HepG2 (cell line): ENCODE measurements at regions not wholly inside any gene's neighbourhood (a gene's known extent, or its start where the extent isn't known, plus 50 kb on each side); places are given as distances from the start of the nearest gene placed in this dataset.

Source experiments
- ATAC-seq: fragments of 200-7000 bp; cut with Tn5 transposase; 3 replicates; pipeline ENCODE4 v1.9.1; 2020; ENCODE audit warnings: mild to moderate bottlenecking, moderate library complexity
- BruUV-seq: library from RNA; stranded (reverse); fragments of 400-500 nt; replicated peaks from 2 replicates; lab custom pipeline; 2021; lab: Mats Ljungman, UMichigan
- CTCF ChIA-PET: fragments of 300-600 bp; formaldehyde crosslinking; extraction: SDS; loops from one replicate; lab custom pipeline; 2021; ENCODE audit warnings: low total read pairs, inconsistent platforms, low intra/inter-chr PET ratio; lab: Yijun Ruan, JAX
- POLR2A ChIA-PET: fragments of 350-600 bp; sonication (Branson Sonifier 250); formaldehyde crosslinking; loops from one replicate; lab custom pipeline; 2020; ENCODE audit warnings: antibody characterized with exemption, inconsistent platforms; lab: Yijun Ruan, JAX
- DNase-seq: peaks from one replicate; pipeline ENCODE4 v3.0.0-alpha.2; 2015; ENCODE audit warnings: low spot score
- FAIRE-seq: peaks from 3 replicates; lab custom pipeline; 2011; peaks lifted over from hg19 to GRCh38; lab: Jason Lieb, UNC
- H2AFZ ChIP-seq: one replicate; pipeline ENCODE4 v1.6.1; 2011; ENCODE audit warnings: low read length, inconsistent platforms
- H3K27ac ChIP-seq: fragments of 300-600 bp; 3 replicates; pipeline ENCODE4 v1.8.0; 2011; ENCODE audit warnings: mixed run types, mild to moderate bottlenecking, mixed read lengths, low read length, inconsistent platforms; ENCODE audit not compliant: insufficient read depth; ENCODE audit errors: extremely low read length
- H3K27me3 ChIP-seq, 2 experiments: fragments of 200-600 bp in 1 of 2; 2 replicates in 1 of 2; 3 replicates in 1 of 2; pipeline versions ENCODE4 v1.6.0 to v1.8.0; 2011; ENCODE audit warnings: low read length in 2 of 2, mild to moderate bottlenecking in 2 of 2, moderate library complexity in 2 of 2, inconsistent platforms in 1 of 2; ENCODE audit not compliant: insufficient read depth in 2 of 2, control insufficient read depth in 1 of 2
- H3K36me3 ChIP-seq, 2 experiments: fragments of 200-600 bp in 1 of 2; replicated peaks in 1 of 2; 2 replicates in 1 of 2; 3 replicates in 1 of 2; pipeline versions ENCODE4 v1.5.1 to v1.8.0; 2011; ENCODE audit warnings: low read length in 2 of 2, inconsistent platforms in 1 of 2; ENCODE audit not compliant: insufficient read depth in 2 of 2, control insufficient read depth in 1 of 2
- H3K4me1 ChIP-seq: 2 replicates; pipeline ENCODE4 v1.5.1; 2012; ENCODE audit warnings: low read length, inconsistent platforms; ENCODE audit not compliant: insufficient read depth
- H3K4me2 ChIP-seq: 2 replicates; pipeline ENCODE4 v1.6.0; 2011; ENCODE audit warnings: low read depth, low read length, inconsistent platforms
- H3K4me3 ChIP-seq, 3 experiments: fragments of 200-600 bp in 1 of 3; sonication (generic), shearing (Covaris generic) in 1 of 3; replicated peaks in 1 of 3; 2 replicates each; pipeline ENCODE4 v1.5.1; 2011 to 2016; ENCODE audit warnings: low read length in 3 of 3, inconsistent platforms in 2 of 3, low read depth in 2 of 3, mild to moderate bottlenecking in 2 of 3, control low read depth in 1 of 3, mixed read lengths in 1 of 3; ENCODE audit not compliant: insufficient read depth in 1 of 3
- H3K79me2 ChIP-seq: one replicate; pipeline ENCODE4 v1.6.1; 2011; ENCODE audit warnings: low read length, inconsistent platforms; ENCODE audit not compliant: insufficient read depth
- H3K9ac ChIP-seq: 2 replicates; pipeline ENCODE4 v1.6.0; 2011; ENCODE audit warnings: mild to moderate bottlenecking, low read depth, low read length, inconsistent platforms; ENCODE audit not compliant: insufficient read depth
- H3K9me3 ChIP-seq: 2 replicates; pipeline ENCODE4 v1.5.1; 2012; ENCODE audit warnings: mild to moderate bottlenecking, low read length
- H4K20me1 ChIP-seq: 2 replicates; pipeline ENCODE4 v1.6.0; 2011; ENCODE audit warnings: inconsistent platforms, mild to moderate bottlenecking, low read length, moderate library complexity; ENCODE audit not compliant: insufficient read depth
- FOXA3 ChIP-seq: IDR thresholded peaks from 2 replicates; pipeline ENCODE4 v1.6.1; 2016; ENCODE audit warnings: missing genetic modification reagents, missing compliant biosample characterization
- HDAC6 ChIP-seq: fragments of 200-600 bp; sonication (generic); IDR thresholded peaks from 2 replicates; pipeline ENCODE4 v1.7.0; 2017; ENCODE audit warnings: mild to moderate bottlenecking, antibody characterized with exemption, low read length, low read depth
- LRRFIP1 ChIP-seq: sonication (generic); formaldehyde crosslinking; conservative IDR thresholded peaks from 2 replicates; pipeline ENCODE4 v1.4.0; 2020; ENCODE audit warnings: missing genetic modification reagents
- MAF1 ChIP-seq: sonication (generic); formaldehyde crosslinking; IDR thresholded peaks from 2 replicates; pipeline ENCODE4 v1.5.0; 2020; ENCODE audit warnings: missing genetic modification reagents, borderline replicate concordance
- MED8 ChIP-seq: sonication (generic); formaldehyde crosslinking; IDR thresholded peaks from 2 replicates; pipeline ENCODE4 v1.8.1; 2023; ENCODE audit warnings: mild to moderate bottlenecking, missing genetic modification reagents; ENCODE audit not compliant: insufficient replicate concordance
- MLLT10 ChIP-seq: sonication (generic); formaldehyde crosslinking; IDR thresholded peaks from 2 replicates; pipeline ENCODE4 v1.4.0; 2020; ENCODE audit warnings: missing genetic modification reagents
- PRDM15 ChIP-seq: sonication (generic); formaldehyde crosslinking; IDR thresholded peaks from 2 replicates; pipeline ENCODE4 v1.4.0; 2020; ENCODE audit warnings: missing genetic modification reagents
- PRMT3 ChIP-seq: sonication (generic); formaldehyde crosslinking; IDR thresholded peaks from 2 replicates; pipeline ENCODE4 v1.8.1; 2022; ENCODE audit warnings: low read depth, mild to moderate bottlenecking, moderate library complexity, missing genetic modification reagents, borderline replicate concordance
- ZBTB4 ChIP-seq: sonication (generic); formaldehyde crosslinking; IDR thresholded peaks from 2 replicates; pipeline ENCODE4 v1.4.0; 2020; ENCODE audit warnings: missing genetic modification reagents, mild to moderate bottlenecking, borderline replicate concordance
- ZBTB43 ChIP-seq: sonication (generic); formaldehyde crosslinking; conservative IDR thresholded peaks from 2 replicates; pipeline ENCODE4 v1.4.0; 2020; ENCODE audit warnings: missing genetic modification reagents
- ZNF3 ChIP-seq: IDR thresholded peaks from 2 replicates; pipeline ENCODE4 v1.7.0; 2017; ENCODE audit warnings: inconsistent platforms
- ZNF337 ChIP-seq: sonication (generic); formaldehyde crosslinking; IDR thresholded peaks from 2 replicates; pipeline ENCODE4 v1.5.1; 2020; ENCODE audit warnings: missing genetic modification reagents, low read depth, mild to moderate bottlenecking, borderline replicate concordance
- ZNF879 ChIP-seq: sonication (generic); formaldehyde crosslinking; IDR thresholded peaks from 2 replicates; pipeline ENCODE4 v1.8.1; 2023; ENCODE audit warnings: missing genetic modification reagents
- WGBS: methylation state at CpG from one replicate; pipeline ENCODE4 v1.1.6; 2017; ENCODE audit warnings: low lambda C conversion rate; 5-methylcytosine and 5-hydroxymethylcytosine counted together
- in situ Hi-C: cut with HindIII; loops from 2 replicates; pipeline ENCODE4 v1.10.0; 2017; ENCODE audit warnings: low pct_unique_long_range_greater_than_20kb; ENCODE audit not compliant: extremely low pct_ligation_motif_present
- intact Hi-C: fragments of 100-400 bp; cut with micrococcal nuclease; formaldehyde crosslinking; loops from one replicate; pipeline ENCODE4 v1.10.0; 2022; ENCODE audit not compliant: unreplicated experiment

GRCh38 chr6:100230115-100230952 lies 234.4 kb downstream of the SIM1 start:
- H3K36me3 ChIP-seq = no peaks in the 10 kb centered on the region
- H3K79me2 ChIP-seq = no peaks in the 10 kb centered on the region
- ATAC-seq (no peak), DNase-seq (no peak), FAIRE-seq (no peak)
- no peak overlapping the region for H3K4me2 ChIP-seq
- no peaks in the 10 kb centered on the region for H3K27me3 ChIP-seq
- no TSS peak for BruUV-seq
- no peak overlapping the region for H3K9ac ChIP-seq
- no peak for TF ChIP-seq LRRFIP1 (CRISPR knock-in tag)
- TF ChIP-seq ZNF3 (CRISPR knock-in tag) = no peak
- no peak for TF ChIP-seq HDAC6
- no peak for TF ChIP-seq ZBTB43
- no peak for TF ChIP-seq PRDM15
- TF ChIP-seq PRMT3 (CRISPR knock-in tag) = no peak
- no peak for TF ChIP-seq FOXA3 (CRISPR knock-in tag)
- no peak for TF ChIP-seq ZNF879 (CRISPR knock-in tag)
- no peak for TF ChIP-seq MLLT10
- no peak for TF ChIP-seq MAF1 (CRISPR knock-in tag)
- TF ChIP-seq ZNF337 = no peak
- no peak for TF ChIP-seq ZBTB4 (CRISPR knock-in tag)
- TF ChIP-seq MED8 (CRISPR knock-in tag) = no peak
- 53% methylated on average over 6 of the region's 6 CpGs for WGBS
- no peak overlapping the region for H3K4me3 ChIP-seq
- no peaks in the 10 kb centered on the region for H4K20me1 ChIP-seq
- CTCF ChIA-PET = no interaction called here
- H3K27ac ChIP-seq = no peak overlapping the region
- peaks cover 11% of the 10 kb centered on the region; the same call in 1 of the 2 replicates for H3K4me1 ChIP-seq
- intact Hi-C loops = no loop called here
- H3K9me3 ChIP-seq = no peaks in the 10 kb centered on the region
- in situ Hi-C loops = no loop called here
- POLR2A ChIA-PET = no interaction called here
- no peak overlapping the region for H2AFZ ChIP-seq
